ENCODE measurements at regions not wholly inside any gene's neighbourhood (a gene's known extent, or its start where the extent isn't known, plus 50 kb on each side); places are given as distances from the start of the nearest gene placed in this dataset.

GRCh38 chr5:1743061-1743768, 56.4 kb downstream of the MRPL36 start:
- WGBS, 2 donors, result 75 to 83% methylated on average over 5 of the region's 5 CpGs
- no peaks in the 10 kb centered on the region for H3K4me1 ChIP-seq (ENCODE audit: control insufficient read depth in 2 of 2, insufficient read depth in 2 of 2, low read length in 1 of 2)
- no peak overlapping the region for H3K4me3 ChIP-seq (ENCODE audit: low read depth in 1 of 2, low read length in 2 of 2)
- peaks cover 0 to 2% of the 10 kb centered on the region in 2 donors for H3K27me3 ChIP-seq (ENCODE audit: control insufficient read depth in 1 of 2, insufficient read depth in 2 of 2, low read length in 2 of 2)
- H3K36me3 ChIP-seq (ENCODE audit: control insufficient read depth in 2 of 2, insufficient read depth in 2 of 2, low read length in 1 of 2), result no peaks in the 10 kb centered on the region
- no peak overlapping the region for H3K27ac ChIP-seq (ENCODE audit: low read depth in 2 of 2, low read length in 1 of 2)
- peaks cover 0 to 7% of the 10 kb centered on the region in 2 donors for H3K9me3 ChIP-seq (ENCODE audit: control insufficient read depth in 2 of 2, insufficient read depth in 1 of 2, low read depth in 1 of 2, low read length in 1 of 2)

DNA sequence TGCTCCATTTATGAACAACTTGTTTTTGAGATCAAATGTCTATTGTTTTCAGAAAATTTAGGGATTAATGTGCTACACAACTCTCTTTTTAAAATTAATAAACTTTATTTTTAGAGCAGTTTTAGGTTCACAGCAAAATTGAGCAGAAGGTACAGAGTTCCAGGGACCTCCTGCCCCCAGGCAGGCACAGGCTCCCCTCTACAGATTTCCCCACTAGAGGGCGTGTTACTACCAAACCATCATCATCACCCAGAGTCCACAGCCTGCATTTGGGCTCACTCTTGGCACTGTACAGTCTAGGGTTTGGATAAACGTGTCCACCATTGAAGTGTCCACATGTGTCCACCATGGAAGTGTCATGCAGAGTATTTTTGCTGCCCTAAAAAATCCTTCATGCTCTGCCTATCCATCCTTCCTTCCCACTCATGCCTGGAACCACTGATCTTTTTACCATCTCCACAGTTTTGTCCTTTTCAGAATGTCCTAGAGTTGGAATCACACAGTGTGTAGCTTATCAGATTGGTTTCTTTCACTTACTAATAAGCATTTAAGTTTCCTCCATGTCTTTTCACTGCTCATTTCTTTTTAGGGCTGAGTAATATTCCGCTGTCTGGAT, 61.7 kb downstream of the MRPL36 start:
- 32 to 33% methylated on average over 3 of the region's 3 CpGs for WGBS, 2 donors
- no peak overlapping the region for H3K27ac ChIP-seq (ENCODE audit: low read depth in 2 of 2, low read length in 1 of 2)

DNA sequence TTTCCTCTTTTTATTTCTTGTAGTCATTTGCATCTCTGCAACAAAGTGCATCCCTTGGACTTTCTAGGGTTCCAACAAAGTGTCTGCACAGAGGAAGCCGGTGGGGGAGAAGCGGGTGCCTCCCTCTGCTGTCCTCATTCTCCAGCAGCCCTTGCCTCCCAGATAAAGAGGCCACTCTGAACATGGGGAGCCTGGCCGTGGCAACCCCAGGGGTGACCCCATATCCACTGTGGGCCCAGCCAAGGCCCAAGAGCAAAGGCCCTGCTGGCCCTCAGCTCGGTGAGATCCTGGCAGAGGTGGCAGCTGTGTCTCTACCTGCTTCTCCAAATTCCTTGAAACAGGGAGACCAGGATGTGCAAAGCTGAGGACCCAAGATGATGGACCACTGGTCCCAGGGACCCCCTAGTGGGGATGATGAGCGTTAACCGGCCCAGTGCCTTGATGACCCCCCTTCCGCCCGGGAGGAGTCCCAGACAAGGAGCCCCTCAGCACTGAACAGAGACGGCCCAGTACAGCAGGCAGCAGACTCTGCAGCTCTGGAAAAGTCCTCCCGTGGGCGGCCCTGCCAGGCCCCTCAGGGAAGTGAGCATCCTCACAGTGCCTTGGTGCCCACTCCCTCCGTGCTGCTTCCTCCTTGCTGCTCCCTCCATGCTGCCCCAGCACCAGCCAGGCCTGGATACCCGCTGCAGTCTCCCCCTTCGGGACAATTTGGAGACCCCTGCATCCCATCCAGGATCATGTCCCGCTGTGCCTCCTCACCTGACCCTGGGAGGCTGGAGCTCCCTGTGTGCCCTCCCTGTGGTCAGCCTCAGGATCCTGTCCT, 62.5 kb downstream of the MRPL36 start:
- Histone ChIP-seq H3K27me3 (ENCODE audit: control insufficient read depth in 1 of 2, insufficient read depth in 2 of 2, low read length in 2 of 2) (peaks cover 0 to 5% of the 10 kb centered on the region in 2 donors), H3K4me1 (ENCODE audit: control insufficient read depth in 2 of 2, insufficient read depth in 2 of 2, low read length in 1 of 2) (no peaks in the 10 kb centered on the region), H3K36me3 (ENCODE audit: control insufficient read depth in 2 of 2, insufficient read depth in 2 of 2, low read length in 1 of 2) (no peaks in the 10 kb centered on the region), H3K4me3 (ENCODE audit: low read depth in 1 of 2, low read length in 2 of 2) (no peak overlapping the region), H3K9me3 (ENCODE audit: control insufficient read depth in 2 of 2, insufficient read depth in 1 of 2, low read depth in 1 of 2, low read length in 1 of 2) (no peaks in the 10 kb centered on the region), H3K27ac (ENCODE audit: low read depth in 2 of 2, low read length in 1 of 2) (no peak overlapping the region)
- WGBS, 2 donors, result 70 to 73% methylated on average over 15 of the region's 15 CpGs

More for the DNA sequence above, 61.7 kb downstream of the MRPL36 start:
- H3K9me3 ChIP-seq (ENCODE audit: control insufficient read depth in 2 of 2, insufficient read depth in 1 of 2, low read depth in 1 of 2, low read length in 1 of 2), result no peaks in the 10 kb centered on the region
- H3K4me1 ChIP-seq (ENCODE audit: control insufficient read depth in 2 of 2, insufficient read depth in 2 of 2, low read length in 1 of 2), result no peaks in the 10 kb centered on the region
- peaks cover 0 to 5% of the 10 kb centered on the region in 2 donors for H3K27me3 ChIP-seq (ENCODE audit: control insufficient read depth in 1 of 2, insufficient read depth in 2 of 2, low read length in 2 of 2)
- no peak overlapping the region for H3K4me3 ChIP-seq (ENCODE audit: low read depth in 1 of 2, low read length in 2 of 2)
- H3K36me3 ChIP-seq (ENCODE audit: control insufficient read depth in 2 of 2, insufficient read depth in 2 of 2, low read length in 1 of 2), result no peaks in the 10 kb centered on the region

GRCh38 chr5:1736065-1736464, 63.6 kb downstream of the MRPL36 start:
- WGBS, 2 donors, result 75 to 79% methylated on average over 4 of the region's 4 CpGs
- Histone ChIP-seq H3K4me3 (ENCODE audit: low read depth in 1 of 2, low read length in 2 of 2) (no peak overlapping the region), H3K27ac (ENCODE audit: low read depth in 2 of 2, low read length in 1 of 2) (no peak overlapping the region), H3K9me3 (ENCODE audit: control insufficient read depth in 2 of 2, insufficient read depth in 1 of 2, low read depth in 1 of 2, low read length in 1 of 2) (no peaks in the 10 kb centered on the region), H3K4me1 (ENCODE audit: control insufficient read depth in 2 of 2, insufficient read depth in 2 of 2, low read length in 1 of 2) (no peaks in the 10 kb centered on the region), H3K27me3 (ENCODE audit: control insufficient read depth in 1 of 2, insufficient read depth in 2 of 2, low read length in 2 of 2) (peaks cover 0 to 5% of the 10 kb centered on the region in 2 donors), H3K36me3 (ENCODE audit: control insufficient read depth in 2 of 2, insufficient read depth in 2 of 2, low read length in 1 of 2) (no peaks in the 10 kb centered on the region)

DNA sequence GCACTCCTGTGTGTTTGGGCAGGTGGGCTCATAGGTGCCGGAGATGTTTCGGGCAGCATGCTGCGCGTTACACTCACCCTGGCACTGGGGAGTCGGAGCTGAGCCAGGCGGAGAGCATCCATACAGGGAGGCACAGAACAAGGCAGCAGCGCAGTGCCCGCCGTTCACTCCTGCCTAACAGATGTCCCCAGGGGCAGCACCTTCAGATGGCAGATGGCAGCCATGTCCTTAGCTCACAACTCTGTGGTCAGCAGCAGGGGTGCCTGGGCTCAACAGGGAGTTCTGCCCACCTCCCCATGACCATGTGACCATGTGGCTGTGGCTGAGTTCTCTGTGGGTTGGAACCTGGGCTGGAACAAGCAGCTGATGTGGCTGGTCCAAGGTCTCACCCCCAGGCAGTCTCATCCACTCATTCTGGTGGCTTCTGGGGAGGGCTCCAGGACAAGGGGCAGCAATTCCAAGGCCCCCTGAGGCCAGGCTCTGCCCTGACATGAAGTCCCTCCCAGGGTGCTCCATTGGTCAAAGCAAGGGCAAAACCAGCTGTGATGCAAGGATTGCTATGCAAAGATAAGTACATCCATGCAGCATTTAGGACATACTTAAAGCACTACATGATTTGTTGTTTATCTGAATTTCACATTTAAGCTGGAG, 64.2 kb downstream of the MRPL36 start:
- H3K36me3 ChIP-seq (ENCODE audit: control insufficient read depth in 2 of 2, insufficient read depth in 2 of 2, low read length in 1 of 2), result no peaks in the 10 kb centered on the region
- no peaks in the 10 kb centered on the region for H3K9me3 ChIP-seq (ENCODE audit: control insufficient read depth in 2 of 2, insufficient read depth in 1 of 2, low read depth in 1 of 2, low read length in 1 of 2)
- no peaks in the 10 kb centered on the region for H3K4me1 ChIP-seq (ENCODE audit: control insufficient read depth in 2 of 2, insufficient read depth in 2 of 2, low read length in 1 of 2)
- H3K27me3 ChIP-seq (ENCODE audit: control insufficient read depth in 1 of 2, insufficient read depth in 2 of 2, low read length in 2 of 2), result peaks cover 0 to 5% of the 10 kb centered on the region in 2 donors
- H3K4me3 ChIP-seq (ENCODE audit: low read depth in 1 of 2, low read length in 2 of 2), result no peak overlapping the region
- 86 to 91% methylated on average over 9 of the region's 9 CpGs for WGBS, 2 donors
- no peak overlapping the region for H3K27ac ChIP-seq (ENCODE audit: low read depth in 2 of 2, low read length in 1 of 2)

DNA sequence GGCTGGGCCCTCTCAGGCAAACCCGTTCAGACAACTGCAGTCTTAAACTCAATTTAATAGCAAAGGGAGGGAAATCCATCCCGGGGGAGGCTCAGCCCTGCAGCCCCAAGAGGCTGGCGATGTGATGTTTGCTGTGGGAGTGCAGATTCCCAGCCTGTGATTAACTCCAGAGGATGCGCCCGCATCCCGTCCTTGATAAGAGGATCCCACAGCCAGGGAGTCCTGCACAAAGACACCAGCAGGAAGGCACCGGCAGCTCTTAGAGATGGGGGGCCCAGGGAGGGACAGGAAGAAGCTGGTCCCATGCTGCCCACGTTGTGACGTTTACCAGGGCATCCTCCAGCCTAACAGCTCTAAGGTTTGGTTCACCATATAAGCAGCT, 64.7 kb downstream of the MRPL36 start:
- H3K27me3 ChIP-seq (ENCODE audit: control insufficient read depth in 1 of 2, insufficient read depth in 2 of 2, low read length in 2 of 2), result peaks cover 0 to 5% of the 10 kb centered on the region in 2 donors

GRCh38 chr5:1734271-1734907, 65.2 kb downstream of the MRPL36 start:
- H3K9me3 ChIP-seq (ENCODE audit: control insufficient read depth in 2 of 2, insufficient read depth in 1 of 2, low read depth in 1 of 2, low read length in 1 of 2), result no peaks in the 10 kb centered on the region
- no peaks in the 10 kb centered on the region for H3K36me3 ChIP-seq (ENCODE audit: control insufficient read depth in 2 of 2, insufficient read depth in 2 of 2, low read length in 1 of 2)
- 76 to 81% methylated on average over 18 of the region's 18 CpGs for WGBS, 2 donors
- H3K27ac ChIP-seq (ENCODE audit: low read depth in 2 of 2, low read length in 1 of 2), result no peak overlapping the region
- H3K4me3 ChIP-seq (ENCODE audit: low read depth in 1 of 2, low read length in 2 of 2), result no peak overlapping the region
- H3K27me3 ChIP-seq (ENCODE audit: control insufficient read depth in 1 of 2, insufficient read depth in 2 of 2, low read length in 2 of 2), result peaks cover 0 to 4% of the 10 kb centered on the region in 2 donors
- no peaks in the 10 kb centered on the region for H3K4me1 ChIP-seq (ENCODE audit: control insufficient read depth in 2 of 2, insufficient read depth in 2 of 2, low read length in 1 of 2)

More for the DNA sequence above, 64.7 kb downstream of the MRPL36 start:
- WGBS, 2 donors, result 60 to 61% methylated on average over 9 of the region's 9 CpGs
- H3K4me1 ChIP-seq (ENCODE audit: control insufficient read depth in 2 of 2, insufficient read depth in 2 of 2, low read length in 1 of 2), result no peaks in the 10 kb centered on the region
- H3K9me3 ChIP-seq (ENCODE audit: control insufficient read depth in 2 of 2, insufficient read depth in 1 of 2, low read depth in 1 of 2, low read length in 1 of 2), result no peaks in the 10 kb centered on the region
- H3K36me3 ChIP-seq (ENCODE audit: control insufficient read depth in 2 of 2, insufficient read depth in 2 of 2, low read length in 1 of 2), result no peaks in the 10 kb centered on the region
- no peak overlapping the region for H3K27ac ChIP-seq (ENCODE audit: low read depth in 2 of 2, low read length in 1 of 2)
- no peak overlapping the region for H3K4me3 ChIP-seq (ENCODE audit: low read depth in 1 of 2, low read length in 2 of 2)

DNA sequence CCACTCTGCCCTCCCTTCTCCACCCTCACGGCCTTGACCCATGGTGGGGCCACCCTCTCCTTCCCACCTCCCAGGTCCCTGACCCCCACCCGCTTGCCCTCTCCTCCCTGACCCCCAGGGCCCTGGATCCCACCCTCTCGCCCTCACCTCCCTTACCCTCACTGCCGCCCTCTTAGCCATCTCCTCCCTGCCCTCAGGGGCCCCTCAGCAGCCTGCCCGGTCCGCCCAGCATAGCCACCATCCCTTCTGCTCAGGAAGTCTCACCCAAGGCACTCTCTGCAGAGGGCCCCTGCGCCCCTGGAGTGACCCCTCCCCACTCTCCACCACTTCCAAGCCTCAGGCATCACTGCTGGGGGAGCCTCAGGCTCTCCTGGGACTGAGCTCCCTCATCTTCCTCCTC, 66.3 kb downstream of the MRPL36 start:
- WGBS, 2 donors, result 71 to 72% methylated on average over 7 of the region's 7 CpGs
- no peaks in the 10 kb centered on the region for H3K36me3 ChIP-seq (ENCODE audit: control insufficient read depth in 2 of 2, insufficient read depth in 2 of 2, low read length in 1 of 2)

DNA sequence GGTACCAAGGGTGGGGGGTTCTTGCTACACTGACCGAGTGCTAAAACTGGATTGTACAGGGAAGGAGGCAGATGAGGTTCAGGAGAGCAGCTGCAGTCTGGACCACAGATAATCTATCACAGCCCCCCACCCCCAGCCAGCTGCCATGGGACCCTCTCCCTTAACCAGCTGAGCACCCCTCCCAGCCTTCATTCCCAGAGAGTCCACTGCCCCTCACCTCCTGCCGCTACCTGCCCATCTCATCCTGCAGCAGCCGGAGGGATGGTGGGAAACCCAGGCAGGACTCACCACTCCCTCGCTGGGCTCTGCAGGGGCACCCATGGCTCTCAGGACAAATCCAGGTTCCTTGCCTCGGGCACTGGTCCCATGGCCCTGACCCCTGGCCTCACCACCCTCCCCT, 66.7 kb downstream of the MRPL36 start:
- 85 to 88% methylated on average over 5 of the region's 5 CpGs for WGBS, 2 donors
- no peak overlapping the region for H3K4me3 ChIP-seq (ENCODE audit: low read depth in 1 of 2, low read length in 2 of 2)
- no peaks in the 10 kb centered on the region for H3K4me1 ChIP-seq (ENCODE audit: control insufficient read depth in 2 of 2, insufficient read depth in 2 of 2, low read length in 1 of 2)
- no peaks in the 10 kb centered on the region for H3K36me3 ChIP-seq (ENCODE audit: control insufficient read depth in 2 of 2, insufficient read depth in 2 of 2, low read length in 1 of 2)
- no peak overlapping the region for H3K27ac ChIP-seq (ENCODE audit: low read depth in 2 of 2, low read length in 1 of 2)
- no peaks in the 10 kb centered on the region for H3K9me3 ChIP-seq (ENCODE audit: control insufficient read depth in 2 of 2, insufficient read depth in 1 of 2, low read depth in 1 of 2, low read length in 1 of 2)
- peaks cover 0 to 3% of the 10 kb centered on the region in 2 donors for H3K27me3 ChIP-seq (ENCODE audit: control insufficient read depth in 1 of 2, insufficient read depth in 2 of 2, low read length in 2 of 2)

More for the DNA sequence above, 66.3 kb downstream of the MRPL36 start:
- no peaks in the 10 kb centered on the region for H3K4me1 ChIP-seq (ENCODE audit: control insufficient read depth in 2 of 2, insufficient read depth in 2 of 2, low read length in 1 of 2)
- no peaks in the 10 kb centered on the region for H3K9me3 ChIP-seq (ENCODE audit: control insufficient read depth in 2 of 2, insufficient read depth in 1 of 2, low read depth in 1 of 2, low read length in 1 of 2)
- H3K27ac ChIP-seq (ENCODE audit: low read depth in 2 of 2, low read length in 1 of 2), result no peak overlapping the region
- no peak overlapping the region for H3K4me3 ChIP-seq (ENCODE audit: low read depth in 1 of 2, low read length in 2 of 2)
- H3K27me3 ChIP-seq (ENCODE audit: control insufficient read depth in 1 of 2, insufficient read depth in 2 of 2, low read length in 2 of 2), result peaks cover 0 to 3% of the 10 kb centered on the region in 2 donors

Data from esophagus (tissue), 2 donors.